ENCODE measurements at regions not wholly inside any gene's neighbourhood (a gene's known extent, or its start where the extent isn't known, plus 50 kb on each side); places are given as distances from the start of the nearest gene placed in this dataset.
"Not testable (repeated sequence)": the region's sequence is repeated elsewhere in the genome, so short reads cannot be mapped to it uniquely, and the experiment has no call there.

GRCh38 chr11:29482510-29482909 lies 534.3 kb downstream of the KCNA4 start:
- DNase-seq = no peak

- no peak for DNase-seq
Observed at GRCh38 chr11:29481738-29482137, 535.1 kb downstream of the KCNA4 start.

- DNase-seq = no peak
Observed at GRCh38 chr11:29480981-29481380, 535.8 kb downstream of the KCNA4 start.

GRCh38 chr11:29458252-29458651 lies 558.6 kb downstream of the KCNA4 start:
- no peak for DNase-seq

- peak; percentile 15 for DNase-seq
Observed at GRCh38 chr11:29452146-29452545, 564.7 kb downstream of the KCNA4 start.

GRCh38 chr11:29449281-29450074 lies 567.4 kb downstream of the KCNA4 start:
- no peak for DNase-seq

- DNase-seq = peak; percentile 37
Observed at GRCh38 chr11:29448246-29448877, 568.5 kb downstream of the KCNA4 start.

- DNase-seq = no peak
Observed at GRCh38 chr11:29447821-29448220, 569.0 kb downstream of the KCNA4 start.

- DNase-seq = no peak
Observed at GRCh38 chr11:29446132-29446531, 570.7 kb downstream of the KCNA4 start.

GRCh38 chr11:29445191-29445590 lies 571.6 kb downstream of the KCNA4 start:
- not testable (repeated sequence) for DNase-seq

- DNase-seq = no peak
Observed at GRCh38 chr11:29438815-29439214, 578.0 kb downstream of the KCNA4 start.

- no peak for DNase-seq
Observed at GRCh38 chr11:29435421-29435820, 581.4 kb downstream of the KCNA4 start.

- DNase-seq = peak; percentile 43
Observed at GRCh38 chr11:29432719-29433325, 584.0 kb downstream of the KCNA4 start.

- DNase-seq = no peak
Observed at GRCh38 chr11:29405305-29405704, 611.5 kb downstream of the KCNA4 start.

- no peak for DNase-seq
Observed at GRCh38 chr11:29395555-29396072, 621.2 kb downstream of the KCNA4 start.

- no peak for DNase-seq
Observed at GRCh38 chr11:29389793-29390192, 627.0 kb downstream of the KCNA4 start.

- DNase-seq = no peak
Observed at GRCh38 chr11:29373725-29374124, 643.1 kb downstream of the KCNA4 start.

GRCh38 chr11:29368126-29368525 lies 648.7 kb downstream of the KCNA4 start:
- no peak for DNase-seq

- no peak for DNase-seq
Observed at GRCh38 chr11:29364006-29364405, 652.8 kb downstream of the KCNA4 start.

GRCh38 chr11:29361369-29361768 lies 655.5 kb downstream of the KCNA4 start:
- no peak for DNase-seq

- no peak for DNase-seq
Observed at GRCh38 chr11:29353833-29354232, 663.0 kb downstream of the KCNA4 start.

GRCh38 chr11:29352273-29352795 lies 664.5 kb downstream of the KCNA4 start:
- DNase-seq = no peak

GRCh38 chr11:29351301-29351873 lies 665.4 kb downstream of the KCNA4 start:
- no peak for DNase-seq
